HFF-Myc (cell line): ENCODE measurements at regions not wholly inside any gene's neighbourhood (a gene's known extent, or its start where the extent isn't known, plus 50 kb on each side); places are given as distances from the start of the nearest gene placed in this dataset.

Source experiments
- DNase-seq: peaks from one replicate; pipeline ENCODE4 v3.0.0-alpha.2; 2011; ENCODE audit warnings: low read depth; ENCODE audit errors: extremely low read depth
- H3K4me3 ChIP-seq: replicated peaks from 2 replicates; pipeline ENCODE4 v1.5.1; 2011; ENCODE audit warnings: low read depth, mild to moderate bottlenecking, control low read depth, low read length
- CTCF ChIP-seq: IDR thresholded peaks from 2 replicates; pipeline ENCODE4 v1.5.1; 2012; ENCODE audit warnings: mild to moderate bottlenecking, low read depth, low read length, control low read depth; ENCODE audit errors: missing control alignments

- no peak for TF ChIP-seq CTCF
- DNase-seq: no peak
- H3K4me3 ChIP-seq: no peak overlapping the region
These were observed 971.2 kb upstream of the SEL1L start for GRCh38 chr14:82504894-82505293.

- no peak for DNase-seq
- no peak overlapping the region for H3K4me3 ChIP-seq
- TF ChIP-seq CTCF: no peak
These were observed 976.4 kb upstream of the SEL1L start for GRCh38 chr14:82510007-82510406.

GRCh38 chr14:82511399-82511798 is 977.7 kb upstream of the SEL1L start:
- TF ChIP-seq CTCF: no peak
- no peak overlapping the region for H3K4me3 ChIP-seq
- DNase-seq: no peak

- TF ChIP-seq CTCF: no peak
- DNase-seq: no peak
- no peak overlapping the region for H3K4me3 ChIP-seq
These were observed 987.1 kb upstream of the SEL1L start for GRCh38 chr14:82520765-82521164.

GRCh38 chr14:82521191-82521590 is 987.5 kb upstream of the SEL1L start:
- no peak for TF ChIP-seq CTCF
- DNase-seq: no peak
- H3K4me3 ChIP-seq: no peak overlapping the region

- DNase-seq: no peak
- TF ChIP-seq CTCF: no peak
- no peak overlapping the region for H3K4me3 ChIP-seq
These were observed 994.4 kb upstream of the SEL1L start for GRCh38 chr14:82528016-82528415.

GRCh38 chr14:82533351-82533750 is 999.7 kb upstream of the SEL1L start:
- no peak overlapping the region for H3K4me3 ChIP-seq
- no peak for DNase-seq
- no peak for TF ChIP-seq CTCF
